GM18858 (cell line): ENCODE measurements at regions not wholly inside any gene's neighbourhood (a gene's known extent, or its start where the extent isn't known, plus 50 kb on each side); places are given as distances from the start of the nearest gene placed in this dataset.

Experiments
- ATAC-seq: cut with Tn5 transposase; IDR thresholded peaks from one replicate; pipeline ENCODE4 v1.9.1; 2021; ENCODE audit not compliant: unreplicated experiment

- ATAC-seq = no peak
Measured at GRCh38 chr5:61683148-61683547, 351.1 kb downstream of the ZSWIM6 start.

GRCh38 chr5:61683926-61684325 lies 351.9 kb downstream of the ZSWIM6 start:
- ATAC-seq = no peak

- ATAC-seq = no peak
Measured at GRCh38 chr5:61686491-61687257, 354.6 kb downstream of the ZSWIM6 start.

GRCh38 chr5:61687371-61687770 lies 355.3 kb downstream of the ZSWIM6 start:
- no peak for ATAC-seq

GRCh38 chr5:61689153-61689846 lies 357.2 kb downstream of the ZSWIM6 start:
- ATAC-seq = no peak

- no peak for ATAC-seq
Measured at GRCh38 chr5:61697809-61698558, 365.9 kb downstream of the ZSWIM6 start.

GRCh38 chr5:61701877-61702602 lies 370.0 kb downstream of the ZSWIM6 start:
- ATAC-seq = peak; percentile 56

- ATAC-seq = peak; percentile 5
Measured at GRCh38 chr5:61702784-61703183, 370.7 kb downstream of the ZSWIM6 start.

- peak; percentile 40 for ATAC-seq
Measured at GRCh38 chr5:61704289-61704688, 372.2 kb downstream of the ZSWIM6 start.

- no peak for ATAC-seq
Measured at GRCh38 chr5:61706751-61707150, 374.7 kb downstream of the ZSWIM6 start.

GRCh38 chr5:61719124-61719523 lies 387.1 kb downstream of the ZSWIM6 start:
- ATAC-seq = no peak

GRCh38 chr5:61720829-61721228 lies 388.8 kb downstream of the ZSWIM6 start:
- ATAC-seq = no peak

GRCh38 chr5:61724102-61724501 lies 392.0 kb downstream of the ZSWIM6 start:
- no peak for ATAC-seq

GRCh38 chr5:61728287-61728686 lies 396.2 kb downstream of the ZSWIM6 start:
- ATAC-seq = no peak

GRCh38 chr5:61730866-61731265 lies 398.8 kb downstream of the ZSWIM6 start:
- no peak for ATAC-seq

- ATAC-seq = no peak
Measured at GRCh38 chr5:61731267-61731945, 399.3 kb downstream of the ZSWIM6 start.

- no peak for ATAC-seq
Measured at GRCh38 chr5:61731946-61732314, 399.9 kb downstream of the ZSWIM6 start.

GRCh38 chr5:61732369-61732768 lies 400.3 kb downstream of the ZSWIM6 start:
- ATAC-seq = no peak

- ATAC-seq = no peak
Measured at GRCh38 chr5:61732796-61733195, 400.7 kb downstream of the ZSWIM6 start.

GRCh38 chr5:61734001-61734400 lies 401.9 kb downstream of the ZSWIM6 start:
- ATAC-seq = no peak

- ATAC-seq = no peak
Measured at GRCh38 chr5:61734966-61735365, 402.9 kb downstream of the ZSWIM6 start.
